ENCODE measurements at regions not wholly inside any gene's neighbourhood (a gene's known extent, or its start where the extent isn't known, plus 50 kb on each side); places are given as distances from the start of the nearest gene placed in this dataset.

DNA sequence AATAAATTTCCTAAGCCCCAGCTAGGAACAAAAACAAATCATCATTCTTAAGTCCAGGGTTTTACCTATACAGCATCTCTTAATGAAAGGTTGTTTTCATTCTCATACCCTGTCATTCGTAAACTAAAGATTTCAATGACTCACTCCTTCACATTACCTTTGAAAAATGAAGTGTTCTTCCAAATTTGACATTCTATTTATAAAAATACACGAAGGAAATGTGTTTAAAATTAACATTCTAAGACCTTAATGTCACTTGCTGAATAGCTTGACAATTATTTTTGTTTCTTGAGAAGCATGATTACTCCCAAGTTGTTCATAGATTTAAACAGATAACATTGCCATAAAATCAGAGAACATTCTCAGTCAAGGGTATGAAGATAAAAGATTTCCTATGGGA lies 1188.3 kb upstream of the SORCS1 start (continued):
- TF ChIP-seq, protein P1, sequence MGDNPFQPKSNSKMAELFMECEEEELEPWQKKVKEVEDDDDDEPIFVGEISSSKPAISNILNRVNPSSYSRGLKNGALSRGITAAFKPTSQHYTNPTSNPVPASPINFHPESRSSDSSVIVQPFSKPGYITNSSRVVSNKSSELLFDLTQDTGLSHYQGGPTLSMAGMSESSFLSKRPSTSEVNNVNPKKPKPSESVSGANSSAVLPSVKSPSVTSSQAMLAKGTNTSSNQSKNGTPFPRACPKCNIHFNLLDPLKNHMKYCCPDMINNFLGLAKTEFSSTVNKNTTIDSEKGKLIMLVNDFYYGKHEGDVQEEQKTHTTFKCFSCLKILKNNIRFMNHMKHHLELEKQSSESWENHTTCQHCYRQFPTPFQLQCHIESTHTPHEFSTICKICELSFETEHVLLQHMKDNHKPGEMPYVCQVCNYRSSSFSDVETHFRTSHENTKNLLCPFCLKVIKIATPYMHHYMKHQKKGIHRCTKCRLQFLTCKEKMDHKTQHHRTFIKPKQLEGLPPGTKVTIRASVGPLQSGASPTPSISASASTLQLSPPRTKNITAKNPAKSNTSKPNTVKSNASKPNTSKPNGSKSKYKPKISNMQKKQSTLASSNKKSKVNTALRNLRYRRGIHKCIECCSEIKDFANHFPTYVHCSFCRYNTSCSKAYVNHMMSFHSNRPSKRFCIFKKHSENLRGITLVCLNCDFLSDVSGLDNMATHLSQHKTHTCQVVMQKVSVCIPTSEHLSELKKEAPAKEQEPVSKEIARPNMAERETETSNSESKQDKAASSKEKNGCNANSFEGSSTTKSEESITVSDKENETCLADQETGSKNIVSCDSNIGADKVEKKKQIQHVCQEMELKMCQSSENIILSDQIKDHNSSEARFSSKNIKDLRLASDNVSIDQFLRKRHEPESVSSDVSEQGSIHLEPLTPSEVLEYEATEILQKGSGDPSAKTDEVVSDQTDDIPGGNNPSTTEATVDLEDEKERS (tag by site-specific recombination; IDR thresholded peaks at IDR 0.05): no peak

DNA sequence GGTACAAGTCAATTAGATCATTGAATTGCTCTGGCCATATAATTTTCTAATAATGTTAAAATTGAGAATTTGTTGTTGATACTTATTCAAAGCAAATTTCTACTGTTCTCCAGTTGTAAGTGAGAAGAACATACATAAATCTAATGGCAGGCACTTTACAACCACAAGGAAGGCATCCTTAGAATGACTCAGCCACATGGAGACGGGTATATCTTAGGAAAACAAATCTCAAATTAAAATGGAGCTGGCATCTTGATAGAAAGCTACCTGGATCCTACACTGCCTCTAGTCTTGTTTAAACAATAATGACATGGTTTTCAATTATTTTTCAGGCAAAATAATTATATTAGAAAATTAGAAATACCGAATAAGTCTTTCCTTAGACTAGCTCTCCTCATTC lies 1183.7 kb upstream of the SORCS1 start:
- Histone ChIP-seq H3K36me3 (ENCODE audit: control insufficient read depth in 2 of 2, insufficient read depth in 1 of 2, low read length in 2 of 2) (no peaks in the 10 kb centered on the region), H3K4me1 (ENCODE audit: control insufficient read depth, insufficient read depth, low read length) (no peaks in the 10 kb centered on the region), H3K4me3 (ENCODE audit: low read depth, low read length) (no peak overlapping the region), H3K27ac (ENCODE audit: extremely low read depth, low read depth, low read length) (no peak overlapping the region), H3K9me3 (ENCODE audit: control insufficient read depth, insufficient read depth, low read depth, low read length) (no peaks in the 10 kb centered on the region)
- POLR2A ChIA-PET: no interaction called here
- TF ChIP-seq ZSCAN23 (tag by site-specific recombination; IDR thresholded peaks at IDR 0.05) (no peak), ZNF239 (tag by site-specific recombination; IDR thresholded peaks at IDR 0.05) (no peak), ZNF2 (tag by site-specific recombination; IDR thresholded peaks at IDR 0.05) (no peak), TCF7L2 (IDR thresholded peaks at IDR 0.05; ENCODE audit: borderline replicate concordance, low read depth, low read length) (no peak), SCRT1 (tag by site-specific recombination; IDR thresholded peaks at IDR 0.05; ENCODE audit: borderline replicate concordance) (no peak), ZNF433 (tag by site-specific recombination; IDR thresholded peaks at IDR 0.05; ENCODE audit: low read depth) (no peak), ZNF560 (tag by site-specific recombination; IDR thresholded peaks at IDR 0.05; ENCODE audit: borderline replicate concordance) (no peak), ZNF341 (tag by site-specific recombination; IDR thresholded peaks at IDR 0.05; ENCODE audit: low read depth) (no peak), ZNF121 (tag by site-specific recombination; IDR thresholded peaks at IDR 0.05) (no peak), ZSCAN30 (tag by site-specific recombination; IDR thresholded peaks at IDR 0.05) (no peak), ZNF391 (tag by site-specific recombination; IDR thresholded peaks at IDR 0.05; ENCODE audit: borderline replicate concordance, low read depth) (no peak), ZNF596 (tag by site-specific recombination; IDR thresholded peaks at IDR 0.05) (no peak)
- TF ChIP-seq, protein P2, sequence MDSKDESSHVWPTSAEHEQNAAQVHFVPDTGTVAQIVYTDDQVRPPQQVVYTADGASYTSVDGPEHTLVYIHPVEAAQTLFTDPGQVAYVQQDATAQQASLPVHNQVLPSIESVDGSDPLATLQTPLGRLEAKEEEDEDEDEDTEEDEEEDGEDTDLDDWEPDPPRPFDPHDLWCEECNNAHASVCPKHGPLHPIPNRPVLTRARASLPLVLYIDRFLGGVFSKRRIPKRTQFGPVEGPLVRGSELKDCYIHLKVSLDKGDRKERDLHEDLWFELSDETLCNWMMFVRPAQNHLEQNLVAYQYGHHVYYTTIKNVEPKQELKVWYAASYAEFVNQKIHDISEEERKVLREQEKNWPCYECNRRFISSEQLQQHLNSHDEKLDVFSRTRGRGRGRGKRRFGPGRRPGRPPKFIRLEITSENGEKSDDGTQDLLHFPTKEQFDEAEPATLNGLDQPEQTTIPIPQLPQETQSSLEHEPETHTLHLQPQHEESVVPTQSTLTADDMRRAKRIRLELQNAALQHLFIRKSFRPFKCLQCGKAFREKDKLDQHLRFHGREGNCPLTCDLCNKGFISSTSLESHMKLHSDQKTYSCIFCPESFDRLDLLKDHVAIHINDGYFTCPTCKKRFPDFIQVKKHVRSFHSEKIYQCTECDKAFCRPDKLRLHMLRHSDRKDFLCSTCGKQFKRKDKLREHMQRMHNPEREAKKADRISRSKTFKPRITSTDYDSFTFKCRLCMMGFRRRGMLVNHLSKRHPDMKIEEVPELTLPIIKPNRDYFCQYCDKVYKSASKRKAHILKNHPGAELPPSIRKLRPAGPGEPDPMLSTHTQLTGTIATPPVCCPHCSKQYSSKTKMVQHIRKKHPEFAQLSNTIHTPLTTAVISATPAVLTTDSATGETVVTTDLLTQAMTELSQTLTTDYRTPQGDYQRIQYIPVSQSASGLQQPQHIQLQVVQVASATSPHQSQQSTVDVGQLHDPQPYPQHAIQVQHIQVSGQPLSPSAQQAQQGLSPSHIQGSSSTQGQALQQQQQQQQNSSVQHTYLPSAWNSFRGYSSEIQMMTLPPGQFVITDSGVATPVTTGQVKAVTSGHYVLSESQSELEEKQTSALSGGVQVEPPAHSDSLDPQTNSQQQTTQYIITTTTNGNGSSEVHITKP (tag by site-specific recombination; IDR thresholded peaks at IDR 0.05): no peak
- CTCF ChIA-PET: interaction anchor here (0.6 kb wide), 2 partner anchors 12 to 61 kb away, joined by 3 read pairs; no protein-coding TSS in a partner anchor

DNA sequence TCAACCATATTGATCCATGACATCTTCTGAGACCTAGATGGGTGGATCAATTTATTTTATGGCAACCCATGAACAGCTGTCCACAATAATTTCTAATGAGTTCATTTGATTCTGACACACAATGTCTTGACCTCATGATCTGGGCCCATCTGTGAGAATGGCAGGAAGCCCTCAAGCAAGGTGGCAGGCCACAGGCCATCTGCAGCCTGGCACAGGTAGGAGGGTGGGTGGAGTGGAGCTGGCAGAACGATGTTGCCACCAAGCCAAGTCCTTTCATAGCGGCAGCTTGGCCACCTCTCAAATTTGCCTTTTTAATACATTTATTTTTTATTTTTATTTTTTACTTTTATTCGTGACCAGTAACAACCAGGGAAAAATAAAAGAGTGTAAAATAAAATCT lies 1181.6 kb upstream of the SORCS1 start:
- no peaks in the 10 kb centered on the region for H3K36me3 ChIP-seq (ENCODE audit: control insufficient read depth in 2 of 2, insufficient read depth in 1 of 2, low read length in 2 of 2)
- H3K4me1 ChIP-seq (ENCODE audit: control insufficient read depth, insufficient read depth, low read length): no peaks in the 10 kb centered on the region
- no peak overlapping the region for H3K27ac ChIP-seq (ENCODE audit: extremely low read depth, low read depth, low read length)
- H3K9me3 ChIP-seq (ENCODE audit: control insufficient read depth, insufficient read depth, low read depth, low read length): no peaks in the 10 kb centered on the region
- TF ChIP-seq ZNF747 (tag by site-specific recombination; IDR thresholded peaks at IDR 0.05) (no peak), ZNF654 (tag by site-specific recombination; IDR thresholded peaks at IDR 0.05; ENCODE audit: low read depth) (no peak), ZNF792 (tag by site-specific recombination; IDR thresholded peaks at IDR 0.05) (no peak), MEIS1 (CRISPR knock-in tag; IDR thresholded peaks at IDR 0.05; ENCODE audit: borderline replicate concordance) (no peak), ZNF544 (tag by site-specific recombination; IDR thresholded peaks at IDR 0.05) (no peak), SETDB1 (IDR thresholded peaks at IDR 0.05; ENCODE audit: insufficient read length, low read length) (no peak), ZNF561 (tag by site-specific recombination; IDR thresholded peaks at IDR 0.05; ENCODE audit: borderline replicate concordance) (no peak)
- ChIA-PET CTCF (interaction anchor here (0.8 kb wide), 1 partner anchor 1813 kb away, joined by 3 read pairs; no protein-coding TSS in a partner anchor), POLR2A (no interaction called here)
- no peak overlapping the region for H3K4me3 ChIP-seq (ENCODE audit: low read depth, low read length)
